ENCODE measurements at regions not wholly inside any gene's neighbourhood (a gene's known extent, or its start where the extent isn't known, plus 50 kb on each side); places are given as distances from the start of the nearest gene placed in this dataset.
"Not testable (repeated sequence)": the region's sequence is repeated elsewhere in the genome, so short reads cannot be mapped to it uniquely, and the experiment has no call there.

DNA sequence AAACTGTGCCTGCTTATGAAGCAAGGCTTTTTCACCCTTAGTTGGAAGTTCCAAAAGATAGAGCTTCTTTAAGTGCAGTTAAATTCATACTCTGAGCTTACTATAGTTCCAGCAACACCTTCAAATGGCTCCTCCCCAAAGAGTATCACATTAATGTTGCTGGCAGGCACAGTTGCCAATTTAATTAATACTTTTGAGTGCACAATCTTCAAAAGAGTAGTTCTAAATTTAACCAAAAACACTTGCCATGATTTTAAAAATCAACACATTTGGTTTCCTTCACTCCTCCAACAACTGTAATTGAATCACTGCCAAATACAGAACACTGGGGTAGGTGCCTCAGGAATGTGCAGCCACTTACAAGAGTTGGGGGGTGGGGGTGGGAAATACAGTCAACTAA lies 150.6 kb upstream of the UBE2E3 start:
- no peak for DNase-seq (ENCODE audit: low read depth in 2 of 2)

DNA sequence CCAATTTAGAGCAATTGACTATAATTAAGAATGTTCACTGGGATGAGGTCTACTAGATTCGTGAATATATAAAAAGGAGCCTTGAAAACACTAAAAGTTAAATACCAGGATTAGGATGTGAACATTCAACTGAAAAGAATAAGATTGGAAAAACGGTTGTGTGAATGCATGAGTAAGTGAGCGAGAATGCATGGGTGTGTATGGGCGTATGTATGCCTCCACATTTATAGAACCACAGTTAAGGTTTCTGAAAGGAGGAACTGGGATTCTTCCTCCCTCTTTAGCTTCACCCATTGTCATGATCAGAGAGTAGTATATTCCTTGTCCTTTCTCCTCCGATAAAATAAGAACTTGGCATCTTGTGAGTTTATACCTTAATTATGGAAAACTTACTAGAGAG lies 151.1 kb upstream of the UBE2E3 start:
- no peak for DNase-seq (ENCODE audit: low read depth in 2 of 2)

DNA sequence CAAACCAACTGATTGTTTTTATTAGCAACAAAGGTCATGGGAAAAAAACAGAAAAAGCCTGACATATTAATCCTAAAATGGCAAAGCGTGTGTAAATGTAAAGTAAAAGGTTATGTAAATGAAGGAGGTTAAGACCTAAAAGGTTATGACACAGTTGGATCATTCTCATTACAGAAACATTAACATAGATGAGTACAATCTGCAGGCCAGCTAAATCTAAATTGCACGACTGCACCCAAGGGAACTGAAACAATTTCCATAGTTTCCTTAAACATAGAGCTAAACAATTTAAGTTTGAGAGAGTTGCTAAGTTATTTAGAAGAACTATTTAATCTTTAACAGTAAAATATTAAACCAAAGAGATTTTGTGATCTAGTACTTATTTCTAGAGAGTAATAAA lies 151.6 kb upstream of the UBE2E3 start:
- DNase-seq (ENCODE audit: low read depth in 2 of 2): no peak

DNA sequence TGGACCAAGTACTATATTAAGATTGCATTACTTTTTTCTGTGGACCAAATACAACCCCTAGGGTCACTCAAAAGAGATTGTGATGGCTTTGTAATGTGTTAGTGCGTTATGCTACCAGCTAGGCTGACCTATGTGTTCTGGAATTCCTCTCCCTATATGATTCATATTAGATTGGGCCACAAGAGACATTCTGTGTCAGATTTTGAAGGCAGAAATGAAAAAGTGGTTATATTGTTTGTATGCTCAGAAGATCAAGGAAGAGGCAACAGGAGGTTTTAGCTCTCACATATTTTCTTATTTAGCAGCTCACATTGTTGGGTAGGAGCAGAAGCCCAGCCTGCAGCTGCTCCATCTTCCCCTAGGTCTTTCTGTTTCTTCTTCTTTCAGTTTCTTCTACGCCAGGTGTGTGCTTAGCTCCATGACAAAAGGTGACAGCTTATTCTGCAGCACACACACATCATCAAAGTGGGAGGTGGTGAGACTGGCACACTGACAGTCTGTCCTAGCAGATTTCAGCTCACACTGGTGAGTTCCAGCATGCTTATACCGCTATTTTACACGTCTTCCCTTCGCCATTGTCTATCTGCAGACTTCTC lies 156.8 kb upstream of the UBE2E3 start:
- peak; percentile 42 to 49 for DNase-seq (ENCODE audit: low read depth in 2 of 2)

DNA sequence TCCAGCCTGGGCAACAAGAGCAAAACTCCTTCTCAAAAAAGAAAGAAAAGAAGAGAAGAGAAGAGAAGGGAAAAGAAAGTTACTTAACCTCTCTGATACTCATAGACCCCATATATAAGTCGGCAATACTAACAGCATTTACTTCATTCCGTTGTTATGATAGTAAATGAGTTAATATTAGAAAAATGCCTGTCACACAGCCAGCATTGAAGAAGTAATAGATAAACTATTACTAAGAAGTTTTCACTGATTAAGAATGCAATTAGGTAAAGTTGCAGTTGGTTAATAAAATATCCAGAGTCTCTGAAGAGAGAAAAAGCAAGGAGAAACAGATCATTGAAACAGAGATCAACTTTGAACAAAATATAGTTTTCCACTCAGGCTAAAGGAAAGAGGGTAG lies 161.3 kb upstream of the UBE2E3 start:
- DNase-seq (ENCODE audit: low read depth in 2 of 2): no peak

DNA sequence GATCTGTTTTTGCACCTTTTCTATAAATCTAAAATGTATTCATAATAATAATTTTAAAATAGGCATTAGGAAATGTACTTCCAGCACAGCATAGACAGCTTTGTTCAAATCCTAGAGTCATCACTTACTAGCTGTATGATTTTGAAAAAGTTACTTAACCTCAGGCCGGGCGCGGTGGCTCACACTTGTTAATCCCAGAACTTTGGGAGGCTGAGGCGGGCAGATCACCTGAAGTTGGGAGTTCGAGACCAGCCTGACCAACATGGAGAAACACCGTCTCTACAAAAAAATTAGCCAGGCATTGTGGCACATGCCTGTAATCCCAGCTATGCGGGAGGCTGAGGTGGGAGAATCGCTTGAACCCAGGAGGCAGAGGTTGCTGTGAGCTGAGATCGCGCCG lies 161.7 kb upstream of the UBE2E3 start:
- not testable (repeated sequence) for DNase-seq (ENCODE audit: low read depth in 2 of 2)

DNA sequence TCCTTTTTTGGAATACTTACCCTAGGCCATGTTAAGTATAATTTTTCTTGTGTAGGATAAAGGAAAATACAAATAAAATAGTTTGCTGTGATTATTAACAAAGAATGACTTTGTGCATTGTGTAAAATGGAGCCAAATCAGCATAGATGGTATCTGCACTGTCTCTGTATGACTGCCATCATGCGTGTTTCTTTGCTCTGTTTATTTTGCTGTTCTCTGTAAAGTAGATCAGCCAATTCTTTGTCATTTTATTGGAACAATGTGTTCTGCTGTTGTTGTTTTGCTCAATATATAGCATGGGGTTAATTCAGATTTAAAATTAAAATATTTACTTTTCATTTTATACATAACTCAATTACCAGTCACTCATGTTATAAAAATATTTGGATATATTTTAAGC lies 181.3 kb upstream of the UBE2E3 start:
- no peak for DNase-seq (ENCODE audit: low read depth in 2 of 2)

DNA sequence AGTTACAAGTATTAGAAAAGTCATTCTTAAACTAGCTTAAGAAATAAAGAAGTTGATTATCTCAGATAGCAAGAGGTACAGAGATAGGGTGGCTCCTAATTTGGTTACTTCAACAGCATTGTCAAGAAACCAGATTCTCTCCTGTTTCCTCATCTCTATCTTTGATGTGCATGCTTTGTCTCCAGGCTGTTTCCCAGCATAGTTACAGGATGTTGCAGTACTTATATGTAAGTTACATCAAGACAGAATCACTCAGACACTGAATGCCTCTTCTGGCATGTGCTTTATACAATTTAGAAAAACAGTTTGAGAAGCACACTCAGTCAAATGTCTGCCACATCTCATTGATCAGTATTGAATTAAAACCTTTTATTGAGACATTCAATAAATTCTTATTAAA lies 189.5 kb upstream of the UBE2E3 start:
- DNase-seq (ENCODE audit: low read depth in 2 of 2): peak; percentile 24 to 28

DNA sequence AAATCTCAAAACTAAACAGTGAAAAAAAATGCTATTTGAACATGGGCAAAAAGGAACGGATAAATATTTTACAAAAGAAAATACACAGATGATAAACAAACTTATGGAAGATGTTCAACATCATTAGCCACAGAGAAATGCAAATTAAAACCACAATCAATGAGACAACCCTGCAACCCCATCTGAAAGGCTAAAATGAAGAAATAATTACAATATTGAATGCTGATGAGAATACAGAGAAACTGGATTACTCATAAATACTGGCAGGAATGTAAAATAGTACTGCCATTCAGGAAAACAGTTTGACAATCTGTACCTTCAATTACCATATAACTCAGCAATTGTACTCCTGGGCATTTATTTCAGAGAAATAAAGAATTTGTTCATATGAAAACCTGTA lies 193.1 kb upstream of the UBE2E3 start:
- DNase-seq (ENCODE audit: low read depth in 2 of 2): peak; percentile 8 to 22

DNA sequence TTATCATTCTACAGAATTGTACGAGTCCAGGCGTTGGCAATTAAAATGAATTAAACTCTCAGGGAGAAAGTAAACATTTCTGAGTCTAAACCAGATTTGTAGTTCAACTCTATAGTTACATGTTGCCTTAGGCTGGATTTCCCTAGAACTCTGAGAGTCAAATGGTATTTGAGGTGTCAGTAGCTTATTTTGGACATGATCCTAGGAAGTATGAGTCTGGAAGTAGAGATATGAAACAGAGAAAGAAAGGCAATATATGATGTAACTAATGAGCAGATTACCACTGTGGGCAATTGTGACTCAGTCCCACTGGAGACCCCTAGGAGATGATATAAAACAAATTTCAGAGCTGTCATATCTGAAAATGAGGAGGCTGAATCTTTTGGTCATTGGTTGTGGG lies 199.1 kb upstream of the UBE2E3 start:
- no peak for DNase-seq (ENCODE audit: low read depth in 2 of 2)

DNA sequence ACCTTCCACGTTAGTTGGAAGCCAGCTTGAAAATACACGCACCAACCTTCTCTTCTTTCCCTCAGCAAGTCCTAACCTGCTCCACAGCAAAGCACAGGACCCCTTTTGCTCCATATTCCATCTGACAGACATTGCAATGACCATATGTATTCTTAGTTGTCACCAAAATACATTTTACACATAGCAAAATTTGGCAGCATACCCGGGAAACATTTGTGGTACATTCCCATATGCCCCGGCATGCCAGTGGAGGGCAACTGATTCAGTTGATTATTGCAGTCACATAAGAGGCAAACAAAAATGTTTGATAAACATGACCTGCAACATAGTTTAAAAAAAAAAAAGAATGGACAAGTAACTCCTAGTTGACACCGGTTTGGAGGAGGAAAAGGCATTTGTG lies 202.1 kb upstream of the UBE2E3 start:
- DNase-seq (ENCODE audit: low read depth in 2 of 2): no peak

DNA sequence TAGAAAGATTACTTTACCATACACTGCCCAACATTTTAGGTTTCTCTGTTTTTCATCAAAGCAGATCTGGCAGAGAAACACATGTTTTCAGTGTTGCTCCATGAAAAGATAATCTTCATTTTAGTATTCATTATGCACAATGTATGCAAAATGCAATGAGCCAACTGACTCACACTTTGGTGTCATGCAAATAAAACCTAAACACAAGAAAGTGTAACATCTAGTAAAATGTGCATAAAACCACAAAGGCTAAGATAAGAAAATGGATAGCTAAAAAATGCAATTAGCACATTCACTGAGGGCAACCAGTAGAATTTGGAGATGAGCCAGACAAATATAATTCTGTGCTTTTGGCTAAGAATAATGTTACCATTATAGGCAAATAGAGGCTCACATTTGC lies 203.5 kb upstream of the UBE2E3 start:
- DNase-seq (ENCODE audit: low read depth in 2 of 2): peak; percentile 69 to 72

DNA sequence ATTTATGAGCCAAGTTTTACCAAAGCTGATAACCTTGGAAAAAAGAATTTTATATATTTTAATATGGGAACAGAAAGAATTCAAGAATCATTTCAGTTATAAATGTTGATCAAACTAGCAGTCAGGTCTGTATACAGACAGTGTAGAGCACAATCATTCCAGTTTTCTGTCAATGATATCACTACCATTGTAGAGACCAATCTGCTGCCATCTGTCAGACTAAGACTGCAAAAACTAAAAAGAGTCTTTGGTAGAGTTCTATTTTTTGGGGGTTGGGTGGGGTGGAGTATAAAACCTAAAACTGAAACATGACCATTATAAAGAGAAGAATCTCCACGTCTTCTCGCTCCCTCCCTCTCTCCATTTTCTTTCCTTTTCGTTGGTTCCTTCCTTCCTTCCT lies 204.7 kb upstream of the UBE2E3 start:
- no peak for DNase-seq (ENCODE audit: low read depth in 2 of 2)

DNA sequence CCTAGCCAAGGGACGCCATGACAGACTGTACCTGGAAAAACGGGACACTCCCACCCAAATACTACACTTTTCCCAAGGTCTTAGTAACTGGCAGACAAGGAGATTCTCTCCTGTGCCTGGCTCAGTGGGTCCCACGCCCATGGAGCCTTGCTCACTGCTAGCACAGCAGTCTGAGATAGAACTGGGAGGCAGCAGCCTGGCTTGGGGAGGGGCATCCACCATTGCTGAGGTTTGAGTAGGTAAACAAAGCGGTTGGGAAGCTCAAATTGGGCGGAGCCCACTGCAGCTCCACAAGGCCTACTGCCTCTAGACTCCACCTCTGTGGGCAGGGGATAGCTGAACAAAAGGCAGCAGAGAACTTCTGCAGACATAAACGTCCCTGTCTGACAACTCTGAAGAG lies 215.1 kb upstream of the UBE2E3 start:
- not testable (repeated sequence) for DNase-seq (ENCODE audit: low read depth in 2 of 2)

DNA sequence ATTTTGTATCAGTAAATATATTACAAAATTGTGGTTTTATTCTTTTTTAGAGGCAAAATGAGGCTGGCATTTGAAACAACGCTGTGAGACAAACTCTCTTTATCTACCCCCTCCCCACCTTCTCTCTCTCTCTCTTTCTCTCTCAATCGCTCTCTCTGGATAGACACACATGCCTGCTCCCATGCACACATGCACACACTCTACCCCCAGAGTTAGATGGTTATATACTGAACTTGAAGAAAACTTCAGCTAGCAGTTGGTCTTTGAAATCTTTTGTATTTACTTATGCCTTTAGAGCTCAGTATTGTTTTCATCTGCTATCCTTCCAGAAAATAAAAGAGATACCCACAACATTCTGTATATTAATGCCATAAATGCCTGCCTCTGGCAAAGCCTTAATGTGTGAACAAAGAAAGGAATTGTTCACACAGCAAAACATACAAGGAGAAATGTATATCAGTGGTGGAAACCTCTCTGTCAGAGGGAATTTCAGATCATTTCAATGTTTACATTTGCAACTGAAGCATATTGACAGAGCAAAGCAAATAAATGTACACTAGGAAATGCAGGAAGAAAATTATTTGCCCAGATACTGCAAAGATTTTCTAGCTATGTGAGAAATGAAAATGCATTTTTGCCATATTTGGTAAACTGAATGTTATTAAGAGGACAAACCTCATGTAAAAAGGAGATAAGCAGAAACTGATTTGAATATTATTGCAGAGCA lies 217.0 kb upstream of the UBE2E3 start:
- no peak for DNase-seq (ENCODE audit: low read depth in 2 of 2)

DNA sequence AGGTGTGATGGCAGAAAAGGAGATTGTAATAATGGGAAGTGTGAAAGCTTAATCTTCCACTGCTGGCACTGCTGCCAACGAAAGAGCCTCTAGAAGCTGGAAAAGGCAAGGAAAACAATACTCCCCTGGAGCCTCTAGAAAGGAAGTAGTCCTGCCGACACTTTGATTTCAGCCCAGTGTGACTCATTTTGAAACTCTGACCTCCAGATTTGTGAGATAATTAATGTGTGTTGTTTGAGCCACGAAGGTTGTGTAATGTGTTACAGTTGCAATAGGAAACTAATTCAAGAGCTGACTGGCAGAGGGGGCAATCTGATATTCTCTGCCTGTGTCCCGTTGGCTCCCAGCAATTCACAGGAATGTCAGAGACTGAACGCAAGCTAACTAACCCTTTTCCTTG lies 219.2 kb upstream of the UBE2E3 start:
- peak; percentile 16 to 23 for DNase-seq (ENCODE audit: low read depth in 2 of 2)

DNA sequence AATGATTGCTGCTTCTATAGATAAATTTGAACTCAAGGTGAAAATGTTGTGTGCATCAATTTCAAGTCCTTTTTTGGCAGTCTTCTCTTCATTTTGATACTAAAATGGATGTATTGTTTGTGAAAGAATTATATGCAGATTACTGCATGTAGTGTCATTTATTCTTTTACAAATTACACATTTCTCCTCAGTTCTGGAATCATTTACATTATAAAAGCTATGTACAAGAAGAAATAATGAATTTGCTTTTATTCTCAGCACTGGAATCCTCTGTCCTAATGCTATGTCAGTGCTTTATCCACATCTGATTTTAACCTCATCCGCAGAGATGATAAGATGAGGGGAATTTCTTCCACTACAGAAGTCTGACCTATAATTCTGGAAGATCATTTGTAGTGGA lies 220.8 kb upstream of the UBE2E3 start:
- no peak for DNase-seq (ENCODE audit: low read depth in 2 of 2)

DNA sequence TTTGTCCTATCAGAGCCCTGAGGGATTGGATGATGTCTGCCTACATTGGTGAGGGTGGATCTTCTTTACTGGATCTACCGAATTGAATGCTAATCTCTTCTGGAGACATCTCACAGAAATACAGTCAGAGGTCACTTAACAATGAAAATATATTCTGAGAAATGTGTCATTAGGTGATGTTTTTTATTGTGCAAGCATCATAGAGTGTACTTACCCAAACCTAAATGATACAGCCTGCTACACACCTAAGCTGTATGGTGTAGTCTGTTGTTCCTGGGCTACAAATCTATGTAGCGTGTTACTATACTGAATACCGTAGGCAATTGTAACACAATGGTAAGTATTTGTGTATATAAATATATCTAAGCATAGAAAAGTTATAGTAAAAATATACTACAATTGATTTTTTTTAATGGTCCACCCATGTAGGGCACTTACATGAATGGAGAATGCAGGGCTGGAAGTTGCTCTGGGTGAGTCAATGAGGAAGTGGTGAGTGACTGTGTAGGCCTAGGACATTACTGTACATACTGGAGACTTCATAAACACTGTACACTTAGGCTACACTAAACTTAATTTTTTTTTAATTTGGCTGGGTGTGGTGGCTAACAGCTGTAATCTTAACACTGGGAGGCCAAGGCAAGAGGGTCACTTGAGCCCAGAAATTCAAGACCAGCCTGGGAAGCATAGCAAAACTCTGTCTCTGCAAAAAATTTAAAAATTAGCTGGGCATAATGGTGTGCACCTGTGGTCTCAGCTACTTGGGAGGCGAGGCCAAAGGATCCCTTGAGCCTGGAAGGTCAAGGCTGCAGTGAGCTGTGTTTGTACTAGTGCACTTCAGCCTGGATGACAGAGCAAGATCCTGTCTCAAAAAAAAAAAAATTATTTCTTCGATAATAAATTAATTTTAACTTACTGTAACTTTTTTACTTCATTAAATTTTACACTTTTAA lies 226.3 kb upstream of the UBE2E3 start:
- DNase-seq (ENCODE audit: low read depth in 2 of 2): no peak

DNA sequence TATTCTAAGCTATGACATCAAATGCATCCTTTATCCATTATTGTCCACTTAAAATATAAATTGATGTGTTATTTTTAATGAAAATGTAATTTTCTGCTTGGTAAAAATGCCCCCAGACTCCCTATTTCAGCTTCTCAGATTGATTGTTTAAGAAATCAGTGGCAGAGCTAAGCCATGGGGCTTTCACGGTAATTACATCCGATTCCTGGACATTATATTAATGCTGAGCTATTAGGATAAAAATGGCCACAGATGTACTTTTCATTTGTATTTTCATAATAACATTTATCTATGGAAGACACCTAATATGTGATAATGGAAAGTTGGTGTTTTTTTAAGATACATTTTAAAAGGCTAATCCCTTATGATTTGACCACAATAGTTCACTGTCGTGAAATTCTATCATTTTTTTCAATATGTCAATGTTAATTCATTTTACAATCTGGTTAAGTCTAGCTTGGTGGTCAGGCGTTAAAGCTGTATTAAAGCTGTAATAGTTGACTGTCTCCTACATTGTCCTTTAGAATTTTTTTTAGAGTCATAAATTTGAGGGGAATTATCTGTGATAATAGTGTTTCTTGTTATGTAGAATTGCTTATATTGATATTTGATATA lies 229.0 kb upstream of the UBE2E3 start:
- DNase-seq (ENCODE audit: low read depth in 2 of 2): no peak

DNA sequence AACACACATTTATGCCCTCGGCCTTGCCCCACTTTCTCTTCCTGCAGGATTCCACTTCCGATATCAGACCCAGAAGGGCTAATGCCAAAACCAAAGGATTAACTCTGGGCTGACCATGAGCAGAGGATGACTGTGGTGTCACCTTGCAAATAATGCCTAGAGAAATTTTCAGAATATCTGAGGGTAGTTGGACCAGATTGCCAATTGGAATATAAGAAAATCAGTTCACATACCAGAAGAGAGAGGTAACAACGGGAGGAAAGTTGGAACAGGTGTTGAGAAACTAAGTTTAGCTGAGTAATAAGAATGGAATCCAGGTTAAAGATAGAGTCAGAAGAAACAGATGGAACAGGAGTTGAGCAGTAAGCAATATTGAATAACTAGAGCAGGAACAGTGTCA lies 232.7 kb upstream of the UBE2E3 start:
- DNase-seq (ENCODE audit: low read depth in 2 of 2): no peak

DNA sequence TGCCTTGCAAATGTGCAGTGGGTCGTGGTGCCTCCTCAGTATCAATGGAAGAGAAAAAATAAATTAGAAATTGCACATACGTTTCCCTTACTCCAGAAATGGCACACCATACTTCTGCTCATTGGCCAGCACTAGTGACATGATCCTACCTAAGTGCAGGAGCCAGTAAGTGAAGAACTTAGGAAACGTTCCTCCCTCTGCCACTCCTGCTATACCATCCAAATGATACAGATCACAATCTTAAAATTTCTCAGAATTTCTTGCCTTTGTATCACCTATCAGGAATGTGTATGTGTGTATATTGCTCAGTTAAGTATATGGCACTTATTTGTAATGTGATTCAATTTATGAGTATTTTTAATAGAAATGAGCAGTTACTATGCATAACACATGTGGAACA lies 237.0 kb upstream of the UBE2E3 start:
- no peak for DNase-seq (ENCODE audit: low read depth in 2 of 2)

DNA sequence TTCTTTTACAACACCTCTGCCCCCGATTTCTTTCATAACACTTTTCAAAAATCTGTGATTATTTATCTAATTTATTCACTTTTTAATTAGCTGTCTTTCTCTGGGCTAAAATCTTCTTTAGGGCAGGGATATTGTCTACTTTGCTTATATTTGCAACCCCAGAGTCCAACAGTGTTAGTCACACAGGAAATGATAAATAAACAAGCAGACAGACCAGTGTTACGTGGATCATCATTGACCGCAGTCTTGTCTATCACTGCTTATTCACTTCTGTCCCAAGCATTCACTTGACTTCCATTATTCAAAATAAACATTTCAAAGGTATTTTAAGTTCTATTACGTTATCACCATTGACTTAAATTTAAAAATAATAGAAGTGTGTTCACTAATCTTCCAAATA lies 237.6 kb upstream of the UBE2E3 start:
- DNase-seq (ENCODE audit: low read depth in 2 of 2): no peak
